ENCODE measurements at regions not wholly inside any gene's neighbourhood (a gene's known extent, or its start where the extent isn't known, plus 50 kb on each side); places are given as distances from the start of the nearest gene placed in this dataset.

GRCh38 chr11:98793276-98793675, 227.5 kb upstream of the CNTN5 start:
- H3K4ac ChIP-seq (ENCODE audit: low read depth, low read length), result no peak overlapping the region
- no peak overlapping the region for H3K23ac ChIP-seq (ENCODE audit: low read length)
- H3K27ac ChIP-seq (ENCODE audit: low read depth, low read length), result no peak overlapping the region
- H2AK5ac ChIP-seq (ENCODE audit: low read length), result no peak overlapping the region
- no peak overlapping the region for H3K9ac ChIP-seq (ENCODE audit: low read length)
- no peak overlapping the region for H4K8ac ChIP-seq (ENCODE audit: low read depth, low read length)
- no peak overlapping the region for H3K4me3 ChIP-seq (ENCODE audit: low read length)
- H3K79me2 ChIP-seq (ENCODE audit: control insufficient read depth, insufficient read depth, low read length), result no peaks in the 10 kb centered on the region
- no peak overlapping the region for H2BK5ac ChIP-seq (ENCODE audit: low read length)
- no peaks in the 10 kb centered on the region for H3K4me1 ChIP-seq (ENCODE audit: control insufficient read depth, low read depth, low read length)
- no peaks in the 10 kb centered on the region for H3K27me3 ChIP-seq (ENCODE audit: insufficient read depth, low read length, poor library complexity)
- H3K18ac ChIP-seq (ENCODE audit: low read length), result no peak overlapping the region
- no peak overlapping the region for H2BK15ac ChIP-seq (replicated peaks; ENCODE audit: low read depth)
- H3K79me1 ChIP-seq (ENCODE audit: low read length), result no peaks in the 10 kb centered on the region
- no CpG with 5 or more reads among the region's 2 CpGs for WGBS (ENCODE audit: extremely low coverage, insufficient coverage, low lambda C conversion rate)
- no peaks in the 10 kb centered on the region for H3K36me3 ChIP-seq (ENCODE audit: control insufficient read depth, insufficient read depth, low read length)
- DNase-seq, result no peak
- H2BK120ac ChIP-seq (ENCODE audit: low read depth, low read length), result no peak overlapping the region
- H4K5ac ChIP-seq (ENCODE audit: low read length), result no peak overlapping the region
- H3K4me2 ChIP-seq (ENCODE audit: low read length), result no peak overlapping the region
- H3K56ac ChIP-seq (ENCODE audit: low read length), result no peak overlapping the region

GRCh38 chr11:98798333-98798732, 222.4 kb upstream of the CNTN5 start:
- H2BK120ac ChIP-seq (ENCODE audit: low read depth, low read length), result no peak overlapping the region
- H4K5ac ChIP-seq (ENCODE audit: low read length), result no peak overlapping the region
- no peaks in the 10 kb centered on the region for H3K79me2 ChIP-seq (ENCODE audit: control insufficient read depth, insufficient read depth, low read length)
- H3K18ac ChIP-seq (ENCODE audit: low read length), result no peak overlapping the region
- no peak overlapping the region for H3K27ac ChIP-seq (ENCODE audit: low read depth, low read length)
- no peak for DNase-seq
- H3K36me3 ChIP-seq (ENCODE audit: control insufficient read depth, insufficient read depth, low read length), result no peaks in the 10 kb centered on the region
- H3K79me1 ChIP-seq (ENCODE audit: low read length), result no peaks in the 10 kb centered on the region
- no peak overlapping the region for H2BK15ac ChIP-seq (replicated peaks; ENCODE audit: low read depth)
- no peaks in the 10 kb centered on the region for H3K4me1 ChIP-seq (ENCODE audit: control insufficient read depth, low read depth, low read length)
- H3K56ac ChIP-seq (ENCODE audit: low read length), result no peak overlapping the region
- H3K4me3 ChIP-seq (ENCODE audit: low read length), result no peak overlapping the region
- no peak overlapping the region for H3K4me2 ChIP-seq (ENCODE audit: low read length)
- H2AK5ac ChIP-seq (ENCODE audit: low read length), result no peak overlapping the region
- no peaks in the 10 kb centered on the region for H3K27me3 ChIP-seq (ENCODE audit: insufficient read depth, low read length, poor library complexity)
- no peak overlapping the region for H4K8ac ChIP-seq (ENCODE audit: low read depth, low read length)
- H2BK5ac ChIP-seq (ENCODE audit: low read length), result no peak overlapping the region
- no peak overlapping the region for H3K4ac ChIP-seq (ENCODE audit: low read depth, low read length)
- H3K9ac ChIP-seq (ENCODE audit: low read length), result no peak overlapping the region
- no peak overlapping the region for H3K23ac ChIP-seq (ENCODE audit: low read length)

GRCh38 chr11:98800696-98801095, 220.1 kb upstream of the CNTN5 start:
- no CpG with 5 or more reads among the region's 4 CpGs for whole genome bisulfite sequencing (ENCODE audit: extremely low coverage, insufficient coverage, low lambda C conversion rate)
- no peak overlapping the region for H2BK120ac ChIP-seq (ENCODE audit: low read depth, low read length)

GRCh38 chr11:98828986-98829708, 191.6 kb upstream of the CNTN5 start:
- H3K4me2 ChIP-seq (ENCODE audit: low read length), result no peak overlapping the region
- no peaks in the 10 kb centered on the region for H3K36me3 ChIP-seq (ENCODE audit: control insufficient read depth, insufficient read depth, low read length)
- no peaks in the 10 kb centered on the region for H3K4me1 ChIP-seq (ENCODE audit: control insufficient read depth, low read depth, low read length)
- H3K56ac ChIP-seq (ENCODE audit: low read length), result no peak overlapping the region
- H3K79me1 ChIP-seq (ENCODE audit: low read length), result no peaks in the 10 kb centered on the region
- H3K27me3 ChIP-seq (ENCODE audit: insufficient read depth, low read length, poor library complexity), result no peaks in the 10 kb centered on the region
- H4K5ac ChIP-seq (ENCODE audit: low read length), result no peak overlapping the region
- no peak overlapping the region for H3K9ac ChIP-seq (ENCODE audit: low read length)
- H2BK120ac ChIP-seq (ENCODE audit: low read depth, low read length), result no peak overlapping the region
- no peak overlapping the region for H3K27ac ChIP-seq (ENCODE audit: low read depth, low read length)
- no CpG with 5 or more reads among the region's 1 CpG for WGBS (ENCODE audit: extremely low coverage, insufficient coverage, low lambda C conversion rate)
- H4K8ac ChIP-seq (ENCODE audit: low read depth, low read length), result no peak overlapping the region
- H3K4ac ChIP-seq (ENCODE audit: low read depth, low read length), result no peak overlapping the region
- no peaks in the 10 kb centered on the region for H3K79me2 ChIP-seq (ENCODE audit: control insufficient read depth, insufficient read depth, low read length)
- no peak overlapping the region for H3K4me3 ChIP-seq (ENCODE audit: low read length)
- no peak overlapping the region for H3K18ac ChIP-seq (ENCODE audit: low read length)
- no peak overlapping the region for H2BK15ac ChIP-seq (replicated peaks; ENCODE audit: low read depth)
- no peak for DNase-seq
- H2BK5ac ChIP-seq (ENCODE audit: low read length), result no peak overlapping the region
- no peak overlapping the region for H2AK5ac ChIP-seq (ENCODE audit: low read length)
- H3K23ac ChIP-seq (ENCODE audit: low read length), result no peak overlapping the region

More at GRCh38 chr11:98800696-98801095, 220.1 kb upstream of the CNTN5 start:
- no peak overlapping the region for H4K8ac ChIP-seq (ENCODE audit: low read depth, low read length)
- no peak overlapping the region for H3K9ac ChIP-seq (ENCODE audit: low read length)
- no peak for DNase-seq
- H3K4ac ChIP-seq (ENCODE audit: low read depth, low read length), result no peak overlapping the region
- H3K27ac ChIP-seq (ENCODE audit: low read depth, low read length), result no peak overlapping the region
- no peaks in the 10 kb centered on the region for H3K79me1 ChIP-seq (ENCODE audit: low read length)
- no peak overlapping the region for H2BK5ac ChIP-seq (ENCODE audit: low read length)
- no peak overlapping the region for H3K23ac ChIP-seq (ENCODE audit: low read length)
- no peaks in the 10 kb centered on the region for H3K27me3 ChIP-seq (ENCODE audit: insufficient read depth, low read length, poor library complexity)
- no peak overlapping the region for H4K5ac ChIP-seq (ENCODE audit: low read length)
- H3K4me2 ChIP-seq (ENCODE audit: low read length), result no peak overlapping the region
- H3K4me1 ChIP-seq (ENCODE audit: control insufficient read depth, low read depth, low read length), result no peaks in the 10 kb centered on the region
- no peak overlapping the region for H2BK15ac ChIP-seq (replicated peaks; ENCODE audit: low read depth)
- H3K18ac ChIP-seq (ENCODE audit: low read length), result no peak overlapping the region
- no peaks in the 10 kb centered on the region for H3K79me2 ChIP-seq (ENCODE audit: control insufficient read depth, insufficient read depth, low read length)
- H2AK5ac ChIP-seq (ENCODE audit: low read length), result no peak overlapping the region
- H3K4me3 ChIP-seq (ENCODE audit: low read length), result no peak overlapping the region
- H3K56ac ChIP-seq (ENCODE audit: low read length), result no peak overlapping the region
- no peaks in the 10 kb centered on the region for H3K36me3 ChIP-seq (ENCODE audit: control insufficient read depth, insufficient read depth, low read length)

- Histone ChIP-seq H3K18ac (ENCODE audit: low read length) (no peak overlapping the region), H3K27ac (ENCODE audit: low read depth, low read length) (no peak overlapping the region), H3K23ac (ENCODE audit: low read length) (no peak overlapping the region), H3K4me3 (ENCODE audit: low read length) (no peak overlapping the region), H3K27me3 (ENCODE audit: insufficient read depth, low read length, poor library complexity) (no peaks in the 10 kb centered on the region), H3K9ac (ENCODE audit: low read length) (no peak overlapping the region), H2BK5ac (ENCODE audit: low read length) (no peak overlapping the region), H3K4ac (ENCODE audit: low read depth, low read length) (no peak overlapping the region), H4K5ac (ENCODE audit: low read length) (no peak overlapping the region), H3K79me1 (ENCODE audit: low read length) (no peaks in the 10 kb centered on the region), H3K4me1 (ENCODE audit: control insufficient read depth, low read depth, low read length) (no peaks in the 10 kb centered on the region), H2AK5ac (ENCODE audit: low read length) (no peak overlapping the region), H2BK120ac (ENCODE audit: low read depth, low read length) (no peak overlapping the region), H3K36me3 (ENCODE audit: control insufficient read depth, insufficient read depth, low read length) (no peaks in the 10 kb centered on the region), H4K8ac (ENCODE audit: low read depth, low read length) (no peak overlapping the region), H3K56ac (ENCODE audit: low read length) (no peak overlapping the region), H3K79me2 (ENCODE audit: control insufficient read depth, insufficient read depth, low read length) (no peaks in the 10 kb centered on the region), H2BK15ac (replicated peaks; ENCODE audit: low read depth) (no peak overlapping the region), H3K4me2 (ENCODE audit: low read length) (no peak overlapping the region)
- no peak for DNase-seq
- no CpG with 5 or more reads among the region's 2 CpGs for WGBS (ENCODE audit: extremely low coverage, insufficient coverage, low lambda C conversion rate)
These were observed 190.8 kb upstream of the CNTN5 start for GRCh38 chr11:98829971-98830370.

- H3K56ac ChIP-seq (ENCODE audit: low read length), result no peak overlapping the region
- no peak overlapping the region for H2BK120ac ChIP-seq (ENCODE audit: low read depth, low read length)
- H2BK5ac ChIP-seq (ENCODE audit: low read length), result no peak overlapping the region
- no peak overlapping the region for H2BK15ac ChIP-seq (replicated peaks; ENCODE audit: low read depth)
- DNase-seq, result no peak
- H3K79me1 ChIP-seq (ENCODE audit: low read length), result no peaks in the 10 kb centered on the region
- H2AK5ac ChIP-seq (ENCODE audit: low read length), result no peak overlapping the region
- no peaks in the 10 kb centered on the region for H3K36me3 ChIP-seq (ENCODE audit: control insufficient read depth, insufficient read depth, low read length)
- H3K18ac ChIP-seq (ENCODE audit: low read length), result no peak overlapping the region
- H3K4me3 ChIP-seq (ENCODE audit: low read length), result no peak overlapping the region
- no peaks in the 10 kb centered on the region for H3K27me3 ChIP-seq (ENCODE audit: insufficient read depth, low read length, poor library complexity)
- H3K4ac ChIP-seq (ENCODE audit: low read depth, low read length), result no peak overlapping the region
- H4K8ac ChIP-seq (ENCODE audit: low read depth, low read length), result no peak overlapping the region
- no CpG with 5 or more reads among the region's 4 CpGs for WGBS (ENCODE audit: extremely low coverage, insufficient coverage, low lambda C conversion rate)
- H3K79me2 ChIP-seq (ENCODE audit: control insufficient read depth, insufficient read depth, low read length), result no peaks in the 10 kb centered on the region
- no peak overlapping the region for H3K4me2 ChIP-seq (ENCODE audit: low read length)
- no peaks in the 10 kb centered on the region for H3K4me1 ChIP-seq (ENCODE audit: control insufficient read depth, low read depth, low read length)
- no peak overlapping the region for H4K5ac ChIP-seq (ENCODE audit: low read length)
- no peak overlapping the region for H3K23ac ChIP-seq (ENCODE audit: low read length)
- no peak overlapping the region for H3K27ac ChIP-seq (ENCODE audit: low read depth, low read length)
- no peak overlapping the region for H3K9ac ChIP-seq (ENCODE audit: low read length)
These were observed 186.0 kb upstream of the CNTN5 start for GRCh38 chr11:98834776-98835175.

Data from mesendoderm (in vitro differentiated cells).